ENCODE measurements at regions not wholly inside any gene's neighbourhood (a gene's known extent, or its start where the extent isn't known, plus 50 kb on each side); places are given as distances from the start of the nearest gene placed in this dataset.

GRCh38 chr7:47664650-47665195 lies 82.8 kb upstream of the TNS3 start:
- TF ChIP-seq CTCF (IDR thresholded peaks at IDR 0.05) (no peak), POLR2A (IDR thresholded peaks at IDR 0.05) (no peak), POLR2AphosphoS5 (IDR thresholded peaks at IDR 0.05) (no peak), EP300 (IDR thresholded peaks at IDR 0.05) (no peak)

Data from gastroesophageal sphincter (tissue), 3 donors.